ENCODE measurements at regions not wholly inside any gene's neighbourhood (a gene's known extent, or its start where the extent isn't known, plus 50 kb on each side); places are given as distances from the start of the nearest gene placed in this dataset.

DNA sequence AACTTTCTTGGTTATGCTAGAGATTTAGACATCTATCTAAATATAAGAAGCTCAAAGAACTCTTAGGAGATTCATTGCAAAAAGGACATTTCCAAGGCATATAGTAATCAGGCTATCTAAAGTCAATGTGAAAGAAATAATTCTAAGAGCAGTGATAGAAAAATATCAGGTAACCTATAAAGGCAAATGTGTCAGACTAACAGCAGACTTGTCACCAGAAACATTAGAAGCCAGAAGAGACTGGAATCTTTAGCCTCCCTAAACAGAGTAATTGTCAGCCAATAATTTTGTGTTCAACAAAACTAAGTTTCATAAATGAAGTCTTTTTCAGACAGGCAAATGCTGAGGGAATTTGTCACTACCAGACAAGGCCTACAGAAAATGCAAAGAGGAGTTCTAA lies 122.0 kb upstream of the SCAF11 start:
- TF ChIP-seq, protein P1, sequence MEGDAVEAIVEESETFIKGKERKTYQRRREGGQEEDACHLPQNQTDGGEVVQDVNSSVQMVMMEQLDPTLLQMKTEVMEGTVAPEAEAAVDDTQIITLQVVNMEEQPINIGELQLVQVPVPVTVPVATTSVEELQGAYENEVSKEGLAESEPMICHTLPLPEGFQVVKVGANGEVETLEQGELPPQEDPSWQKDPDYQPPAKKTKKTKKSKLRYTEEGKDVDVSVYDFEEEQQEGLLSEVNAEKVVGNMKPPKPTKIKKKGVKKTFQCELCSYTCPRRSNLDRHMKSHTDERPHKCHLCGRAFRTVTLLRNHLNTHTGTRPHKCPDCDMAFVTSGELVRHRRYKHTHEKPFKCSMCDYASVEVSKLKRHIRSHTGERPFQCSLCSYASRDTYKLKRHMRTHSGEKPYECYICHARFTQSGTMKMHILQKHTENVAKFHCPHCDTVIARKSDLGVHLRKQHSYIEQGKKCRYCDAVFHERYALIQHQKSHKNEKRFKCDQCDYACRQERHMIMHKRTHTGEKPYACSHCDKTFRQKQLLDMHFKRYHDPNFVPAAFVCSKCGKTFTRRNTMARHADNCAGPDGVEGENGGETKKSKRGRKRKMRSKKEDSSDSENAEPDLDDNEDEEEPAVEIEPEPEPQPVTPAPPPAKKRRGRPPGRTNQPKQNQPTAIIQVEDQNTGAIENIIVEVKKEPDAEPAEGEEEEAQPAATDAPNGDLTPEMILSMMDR (conservative IDR thresholded peaks at IDR 0.05), result no peak
- TF ChIP-seq ZFX (IDR thresholded peaks at IDR 0.05), result no peak

All from C4-2B (cell line).